HEK293T (cell line): ENCODE measurements at regions not wholly inside any gene's neighbourhood (a gene's known extent, or its start where the extent isn't known, plus 50 kb on each side); places are given as distances from the start of the nearest gene placed in this dataset.
"Not testable (repeated sequence)": the region's sequence is repeated elsewhere in the genome, so short reads cannot be mapped to it uniquely, and the experiment has no call there.

Experiments
- CTCF ChIA-PET: fragments of 350-600 bp; formaldehyde crosslinking; extraction: SDS; loops from one replicate; lab custom pipeline; 2021; ENCODE audit warnings: antibody characterized with exemption, inconsistent platforms; lab: Yijun Ruan, JAX
- POLR2A ChIA-PET: fragments of 350-600 bp; formaldehyde crosslinking; extraction: SDS; loops from one replicate; lab custom pipeline; 2020; ENCODE audit warnings: antibody characterized with exemption, inconsistent platforms; lab: Yijun Ruan, JAX
- DNase-seq: peaks from one replicate; pipeline ENCODE4 v3.0.0; 2012; ENCODE audit warnings: mixed read lengths; ENCODE audit errors: extremely low spot score
- ARNT ChIP-seq: fragments of 450-650 bp; IDR thresholded peaks from 2 replicates; pipeline ENCODE4 v1.6.1; 2017; ENCODE audit warnings: mild to moderate bottlenecking
- BHLHE40 ChIP-seq: fragments of 450-650 bp; IDR thresholded peaks from 2 replicates; pipeline ENCODE4 v1.6.1; 2016; ENCODE audit warnings: mild to moderate bottlenecking, moderate library complexity, borderline replicate concordance
- CTBP1 ChIP-seq: fragments of 450-650 bp; IDR thresholded peaks from 2 replicates; pipeline ENCODE4 v1.6.1; 2016; ENCODE audit warnings: borderline replicate concordance
- ELF4 ChIP-seq: fragments of 450-650 bp; IDR thresholded peaks from 2 replicates; pipeline ENCODE4 v1.6.1; 2017; ENCODE audit warnings: antibody characterized with exemption
- FOXA1 ChIP-seq: fragments of 450-650 bp; IDR thresholded peaks from 2 replicates; pipeline ENCODE4 v1.6.1; 2016; ENCODE audit warnings: mild to moderate bottlenecking
- FOXK2 ChIP-seq: fragments of 450-650 bp; IDR thresholded peaks from 2 replicates; pipeline ENCODE4 v1.6.1; 2016; ENCODE audit warnings: mild to moderate bottlenecking
- FOXM1 ChIP-seq: fragments of 450-650 bp; IDR thresholded peaks from 2 replicates; pipeline ENCODE4 v1.6.1; 2017; ENCODE audit warnings: mild to moderate bottlenecking, borderline replicate concordance
- HDGF ChIP-seq: fragments of 450-650 bp; IDR thresholded peaks from 2 replicates; pipeline ENCODE4 v1.6.1; 2017; ENCODE audit warnings: antibody characterized with exemption, borderline replicate concordance
- L3MBTL2 ChIP-seq: fragments of 450-650 bp; conservative IDR thresholded peaks from 2 replicates; pipeline ENCODE4 v1.6.1; 2016; ENCODE audit warnings: mild to moderate bottlenecking
- LEF1 ChIP-seq: fragments of 450-650 bp; IDR thresholded peaks from 2 replicates; pipeline ENCODE4 v1.6.1; 2017; ENCODE audit warnings: mild to moderate bottlenecking, borderline replicate concordance
- NFRKB ChIP-seq: fragments of 450-650 bp; IDR thresholded peaks from 2 replicates; pipeline ENCODE4 v1.6.1; 2016; ENCODE audit warnings: mild to moderate bottlenecking, moderate library complexity
- SP1 ChIP-seq: fragments of 450-650 bp; IDR thresholded peaks from 2 replicates; pipeline ENCODE4 v1.6.1; 2017
- SUZ12 ChIP-seq: fragments of 450-650 bp; IDR thresholded peaks from 2 replicates; pipeline ENCODE4 v1.6.1; 2016; ENCODE audit warnings: mild to moderate bottlenecking
- TARDBP ChIP-seq: fragments of 450-650 bp; IDR thresholded peaks from 2 replicates; pipeline ENCODE4 v1.6.1; 2016
- ZNF384 ChIP-seq: fragments of 450-650 bp; IDR thresholded peaks from 2 replicates; pipeline ENCODE4 v1.6.1; 2016
- TF ChIP-seq, protein P1 (sequence below): fragments of 450-650 bp; IDR thresholded peaks from 2 replicates; pipeline ENCODE4 v1.6.1; 2016

DNA sequence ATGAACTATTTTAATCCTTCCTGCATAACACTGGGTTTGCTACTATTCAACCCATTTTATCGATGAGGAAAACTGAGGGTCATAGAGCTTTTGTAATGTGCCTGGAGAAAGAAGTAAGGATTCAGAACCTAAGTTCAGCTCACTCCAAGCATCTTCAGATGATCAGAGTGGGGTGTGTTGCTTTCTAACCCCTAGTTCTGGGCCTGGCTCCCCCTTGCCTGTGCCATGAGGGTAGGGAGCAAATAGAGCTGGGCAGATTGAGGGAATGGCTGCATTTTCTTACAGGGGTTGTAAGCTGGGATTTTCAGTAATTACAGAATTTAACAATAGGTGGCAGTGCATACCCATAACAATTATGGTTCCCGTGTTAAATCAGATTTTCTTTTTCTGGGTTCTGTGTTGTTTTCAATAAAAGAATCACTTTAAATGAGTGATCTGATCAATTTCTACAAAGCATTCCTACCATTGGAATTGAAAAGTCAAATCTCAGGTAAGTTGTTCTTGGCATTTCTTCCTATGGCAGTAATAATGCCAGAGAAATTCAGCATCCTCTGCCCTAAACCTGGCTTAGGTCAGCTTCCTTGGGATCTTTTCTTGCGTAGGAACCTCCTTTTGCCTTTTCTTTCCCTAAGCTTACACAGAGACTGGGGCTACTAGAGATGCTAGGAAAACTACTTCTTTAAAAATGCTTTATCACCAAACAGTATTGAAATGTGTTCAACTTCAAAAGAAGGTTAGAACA lies 103.8 kb upstream of the IL12A start:
- ChIA-PET POLR2A (no interaction called here), CTCF (interaction anchor here (0.5 to 2.7 kb wide), 8 partner anchors 11 to 176 kb away, joined by 3 to 21 read pairs (median 4); no protein-coding TSS in a partner anchor)
- no peak for TF ChIP-seq ARNT
- no peak for TF ChIP-seq LEF1
- TF ChIP-seq CTBP1, result no peak
- no peak for TF ChIP-seq SP1
- no peak for TF ChIP-seq ELF4
- TF ChIP-seq FOXA1, result no peak
- no peak for TF ChIP-seq HDGF
- no peak for TF ChIP-seq TARDBP
- TF ChIP-seq NFRKB, result no peak
- TF ChIP-seq, protein P1, sequence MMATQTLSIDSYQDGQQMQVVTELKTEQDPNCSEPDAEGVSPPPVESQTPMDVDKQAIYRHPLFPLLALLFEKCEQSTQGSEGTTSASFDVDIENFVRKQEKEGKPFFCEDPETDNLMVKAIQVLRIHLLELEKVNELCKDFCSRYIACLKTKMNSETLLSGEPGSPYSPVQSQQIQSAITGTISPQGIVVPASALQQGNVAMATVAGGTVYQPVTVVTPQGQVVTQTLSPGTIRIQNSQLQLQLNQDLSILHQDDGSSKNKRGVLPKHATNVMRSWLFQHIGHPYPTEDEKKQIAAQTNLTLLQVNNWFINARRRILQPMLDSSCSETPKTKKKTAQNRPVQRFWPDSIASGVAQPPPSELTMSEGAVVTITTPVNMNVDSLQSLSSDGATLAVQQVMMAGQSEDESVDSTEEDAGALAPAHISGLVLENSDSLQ, result no peak
- DNase-seq, result peak; percentile 50

DNA sequence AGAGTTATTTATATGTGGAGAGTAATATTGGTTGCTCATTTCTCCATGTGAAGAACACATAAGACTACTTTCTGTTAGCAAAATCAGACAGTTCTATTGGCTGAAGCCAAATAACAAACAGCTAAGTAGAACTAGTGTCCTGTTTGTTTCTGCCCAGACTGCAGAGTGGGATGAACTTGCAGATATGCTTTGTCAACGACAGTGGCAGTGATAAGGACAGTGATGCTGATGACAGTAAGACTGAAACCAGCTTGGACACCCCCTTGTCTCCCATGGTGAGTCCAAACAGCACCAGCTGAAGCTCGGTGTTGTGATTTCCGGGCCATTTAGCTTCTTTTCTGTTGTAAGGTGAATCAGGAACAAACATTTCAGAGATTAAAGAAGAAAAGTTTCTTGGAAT lies 102.6 kb upstream of the IL12A start:
- ChIA-PET POLR2A (no interaction called here), CTCF (interaction anchor here (0.9 to 2.6 kb wide), 3 partner anchors 58 to 118 kb away, joined by 3 to 9 read pairs (median 4); no protein-coding TSS in a partner anchor)
- TF ChIP-seq SP1 (no peak), SUZ12 (no peak)
- no peak for DNase-seq

DNA sequence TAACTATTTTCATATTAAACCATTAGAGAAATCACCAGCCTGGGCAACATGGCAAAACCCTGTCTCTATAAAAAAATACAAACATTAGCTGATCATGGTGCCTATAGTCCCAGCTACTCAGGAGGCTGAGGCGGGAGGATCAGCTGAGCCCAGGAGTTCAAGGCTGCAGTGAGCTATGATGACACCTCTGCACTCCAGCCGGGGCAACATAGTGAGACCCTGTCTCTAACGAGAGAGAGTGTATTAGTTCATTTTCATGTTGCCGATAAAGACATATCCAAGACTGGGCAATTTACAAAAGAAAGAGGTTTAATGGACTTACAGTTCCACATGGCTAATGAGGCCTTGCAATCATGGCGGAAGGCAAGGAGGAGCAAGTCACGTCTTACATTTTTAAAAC lies 102.1 kb upstream of the IL12A start:
- CTCF ChIA-PET, result interaction anchor here (1.0 kb wide), 1 partner anchor 101 kb away, joined by 4 read pairs; no protein-coding TSS in a partner anchor
- POLR2A ChIA-PET, DNase-seq: not testable (repeated sequence)

GRCh38 chr3:159887168-159887567 lies 101.5 kb upstream of the IL12A start:
- TF ChIP-seq SP1, result no peak
- TF ChIP-seq, protein P1, result no peak
- no peak for TF ChIP-seq FOXA1
- TF ChIP-seq CTBP1, result no peak
- no peak for TF ChIP-seq ARNT
- TF ChIP-seq ELF4, result no peak
- no peak for TF ChIP-seq FOXK2
- TF ChIP-seq SUZ12, result no peak
- TF ChIP-seq BHLHE40, result no peak
- TF ChIP-seq FOXM1, result no peak
- no peak for TF ChIP-seq HDGF
- TF ChIP-seq LEF1, result no peak
- TF ChIP-seq ZNF384, result no peak
- no peak for TF ChIP-seq NFRKB
- no peak for TF ChIP-seq TARDBP
- TF ChIP-seq L3MBTL2, result no peak
- no peak for DNase-seq
- POLR2A ChIA-PET, result no interaction called here
- CTCF ChIA-PET, result no interaction called here

GRCh38 chr3:159887911-159888310 lies 100.7 kb upstream of the IL12A start:
- ChIA-PET POLR2A (no interaction called here), CTCF (no interaction called here)
- DNase-seq, result no peak
- no peak for TF ChIP-seq TARDBP
- TF ChIP-seq FOXM1, result no peak
- TF ChIP-seq FOXA1, result no peak
- no peak for TF ChIP-seq NFRKB

- CTCF ChIA-PET, result interaction anchor here (0.6 kb wide), 1 partner anchor 95 kb away, joined by 3 read pairs; no protein-coding TSS in a partner anchor
- POLR2A ChIA-PET, result no interaction called here
- no peak for DNase-seq
- TF ChIP-seq ARNT, result no peak
These were observed 96.4 kb upstream of the IL12A start for GRCh38 chr3:159892171-159892795.

GRCh38 chr3:159892801-159893200 lies 95.8 kb upstream of the IL12A start:
- TF ChIP-seq L3MBTL2, result no peak
- no peak for TF ChIP-seq ELF4
- no peak for TF ChIP-seq HDGF
- no peak for TF ChIP-seq NFRKB
- TF ChIP-seq FOXK2, result no peak
- no peak for TF ChIP-seq FOXM1
- DNase-seq, result no peak
- CTCF ChIA-PET, result no interaction called here
- POLR2A ChIA-PET, result no interaction called here

GRCh38 chr3:159894386-159894785 lies 94.2 kb upstream of the IL12A start:
- ChIA-PET POLR2A (no interaction called here), CTCF (no interaction called here)
- no peak for DNase-seq
- TF ChIP-seq TARDBP (no peak), ELF4 (no peak), ARNT (no peak), FOXA1 (no peak), SP1 (no peak), ZNF384 (no peak), SUZ12 (no peak), L3MBTL2 (no peak), BHLHE40 (no peak), CTBP1 (no peak), NFRKB (no peak), HDGF (no peak), FOXM1 (no peak)
- TF ChIP-seq, protein P1, result no peak
